ENCODE measurements at regions not wholly inside any gene's neighbourhood (a gene's known extent, or its start where the extent isn't known, plus 50 kb on each side); places are given as distances from the start of the nearest gene placed in this dataset.

GRCh38 chr13:88739195-88739594 is 1068.0 kb downstream of the SLITRK5 start:
- 96% methylated on average over 4 of the region's 4 CpGs for WGBS
- Histone ChIP-seq H3K27ac (no peak overlapping the region), H3K36me3 (no peaks in the 10 kb centered on the region), H3K9me3 (no peaks in the 10 kb centered on the region), H3K4me1 (replicated peaks) (no peaks in the 10 kb centered on the region), H3K27me3 (replicated peaks; ENCODE audit: insufficient read depth) (no peaks in the 10 kb centered on the region), H3K4me3 (no peak overlapping the region)
- TF ChIP-seq CTCF (IDR thresholded peaks at IDR 0.05) (no peak), POLR2A (IDR thresholded peaks at IDR 0.05) (no peak), POLR2AphosphoS5 (IDR thresholded peaks at IDR 0.05) (no peak)
- DNase-seq (ENCODE audit: low spot score) = no peak
- intact Hi-C loops (cut with DNase I) = no loop called here

GRCh38 chr13:88744289-88744688 is 1073.1 kb downstream of the SLITRK5 start:
- Histone ChIP-seq H3K27ac (no peak overlapping the region), H3K4me3 (no peak overlapping the region), H3K9me3 (no peaks in the 10 kb centered on the region), H3K36me3 (no peaks in the 10 kb centered on the region), H3K4me1 (replicated peaks) (no peaks in the 10 kb centered on the region), H3K27me3 (replicated peaks; ENCODE audit: insufficient read depth) (no peaks in the 10 kb centered on the region)
- TF ChIP-seq POLR2AphosphoS5 (IDR thresholded peaks at IDR 0.05) (no peak), CTCF (IDR thresholded peaks at IDR 0.05) (no peak), POLR2A (IDR thresholded peaks at IDR 0.05) (no peak)
- intact Hi-C loops (cut with DNase I) = no loop called here
- no peak for DNase-seq (ENCODE audit: low spot score)

- TF ChIP-seq CTCF (IDR thresholded peaks at IDR 0.05) (no peak), POLR2A (IDR thresholded peaks at IDR 0.05) (no peak), POLR2AphosphoS5 (IDR thresholded peaks at IDR 0.05) (no peak)
- Histone ChIP-seq H3K9me3 (no peaks in the 10 kb centered on the region), H3K4me3 (no peak overlapping the region), H3K27me3 (replicated peaks; ENCODE audit: insufficient read depth) (no peaks in the 10 kb centered on the region), H3K4me1 (replicated peaks) (no peaks in the 10 kb centered on the region), H3K27ac (no peak overlapping the region), H3K36me3 (no peaks in the 10 kb centered on the region)
- intact Hi-C loops (cut with DNase I) = no loop called here
- DNase-seq (ENCODE audit: low spot score) = no peak
Measured at GRCh38 chr13:88745011-88745410, 1073.8 kb downstream of the SLITRK5 start.

- Histone ChIP-seq H3K4me1 (replicated peaks) (no peaks in the 10 kb centered on the region), H3K27me3 (replicated peaks; ENCODE audit: insufficient read depth) (no peaks in the 10 kb centered on the region), H3K9me3 (no peaks in the 10 kb centered on the region), H3K36me3 (no peaks in the 10 kb centered on the region), H3K4me3 (no peak overlapping the region), H3K27ac (no peak overlapping the region)
- WGBS = 13% methylated on average over 1 of the region's 1 CpG
- no peak for DNase-seq (ENCODE audit: low spot score)
- TF ChIP-seq CTCF (IDR thresholded peaks at IDR 0.05) (no peak), POLR2AphosphoS5 (IDR thresholded peaks at IDR 0.05) (no peak), POLR2A (IDR thresholded peaks at IDR 0.05) (no peak)
- intact Hi-C loops (cut with DNase I) = no loop called here
Measured at GRCh38 chr13:88752041-88752440, 1080.9 kb downstream of the SLITRK5 start.

GRCh38 chr13:88754141-88754540 is 1083.0 kb downstream of the SLITRK5 start:
- H3K9me3 ChIP-seq = no peaks in the 10 kb centered on the region
- intact Hi-C loops (cut with DNase I) = no loop called here
- H3K4me3 ChIP-seq = no peak overlapping the region
- no peaks in the 10 kb centered on the region for H3K27me3 ChIP-seq (replicated peaks; ENCODE audit: insufficient read depth)
- DNase-seq (ENCODE audit: low spot score) = no peak
- TF ChIP-seq CTCF (IDR thresholded peaks at IDR 0.05) (no peak), POLR2AphosphoS5 (IDR thresholded peaks at IDR 0.05) (no peak), POLR2A (IDR thresholded peaks at IDR 0.05) (no peak)
- H3K36me3 ChIP-seq = no peaks in the 10 kb centered on the region
- no peak overlapping the region for H3K27ac ChIP-seq
- no peaks in the 10 kb centered on the region for H3K4me1 ChIP-seq (replicated peaks)
- WGBS = 72% methylated on average over 1 of the region's 1 CpG

Measured in prostate gland (tissue), 2 donors.